ENCODE measurements at regions not wholly inside any gene's neighbourhood (a gene's known extent, or its start where the extent isn't known, plus 50 kb on each side); places are given as distances from the start of the nearest gene placed in this dataset.

- in situ Hi-C loops (cut with MboI; ENCODE audit: low sequenced_read_pairs): no loop called here
Observed at GRCh38 chr3:104519468-104520227, 847.1 kb upstream of the ALCAM start.

GRCh38 chr3:104520228-104520655 lies 846.5 kb upstream of the ALCAM start:
- in situ Hi-C loops (cut with MboI; ENCODE audit: low sequenced_read_pairs): no loop called here

GRCh38 chr3:104521606-104522336 lies 844.9 kb upstream of the ALCAM start:
- in situ Hi-C loops (cut with MboI; ENCODE audit: low sequenced_read_pairs): no loop called here

- in situ Hi-C loops (cut with MboI; ENCODE audit: low sequenced_read_pairs): no loop called here
Observed at GRCh38 chr3:104523136-104523535, 843.6 kb upstream of the ALCAM start.

- in situ Hi-C loops (cut with MboI; ENCODE audit: low sequenced_read_pairs): no loop called here
Observed at GRCh38 chr3:104526901-104527401, 839.8 kb upstream of the ALCAM start.

- in situ Hi-C loops (cut with MboI; ENCODE audit: low sequenced_read_pairs): no loop called here
Observed at GRCh38 chr3:104530934-104531333, 835.8 kb upstream of the ALCAM start.

- in situ Hi-C loops (cut with MboI; ENCODE audit: low sequenced_read_pairs): no loop called here
Observed at GRCh38 chr3:104536715-104537114, 830.0 kb upstream of the ALCAM start.

GRCh38 chr3:104537323-104537722 lies 829.4 kb upstream of the ALCAM start:
- in situ Hi-C loops (cut with MboI; ENCODE audit: low sequenced_read_pairs): no loop called here

- in situ Hi-C loops (cut with MboI; ENCODE audit: low sequenced_read_pairs): no loop called here
Observed at GRCh38 chr3:104546301-104546700, 820.4 kb upstream of the ALCAM start.

GRCh38 chr3:104547031-104547430 lies 819.7 kb upstream of the ALCAM start:
- in situ Hi-C loops (cut with MboI; ENCODE audit: low sequenced_read_pairs): no loop called here

GRCh38 chr3:104548401-104548800 lies 818.3 kb upstream of the ALCAM start:
- in situ Hi-C loops (cut with MboI; ENCODE audit: low sequenced_read_pairs): no loop called here

- in situ Hi-C loops (cut with MboI; ENCODE audit: low sequenced_read_pairs): no loop called here
Observed at GRCh38 chr3:104549099-104549714, 817.5 kb upstream of the ALCAM start.

GRCh38 chr3:104553121-104553520 lies 813.6 kb upstream of the ALCAM start:
- in situ Hi-C loops (cut with MboI; ENCODE audit: low sequenced_read_pairs): no loop called here

GRCh38 chr3:104554425-104554824 lies 812.3 kb upstream of the ALCAM start:
- in situ Hi-C loops (cut with MboI; ENCODE audit: low sequenced_read_pairs): no loop called here

- in situ Hi-C loops (cut with MboI; ENCODE audit: low sequenced_read_pairs): no loop called here
Observed at GRCh38 chr3:104555728-104556127, 811.0 kb upstream of the ALCAM start.

GRCh38 chr3:104556372-104557078 lies 810.2 kb upstream of the ALCAM start:
- in situ Hi-C loops (cut with MboI; ENCODE audit: low sequenced_read_pairs): no loop called here

- in situ Hi-C loops (cut with MboI; ENCODE audit: low sequenced_read_pairs): no loop called here
Observed at GRCh38 chr3:104561324-104561723, 805.4 kb upstream of the ALCAM start.

GRCh38 chr3:104564045-104564643 lies 802.6 kb upstream of the ALCAM start:
- in situ Hi-C loops (cut with MboI; ENCODE audit: low sequenced_read_pairs): no loop called here

GRCh38 chr3:104566054-104566453 lies 800.7 kb upstream of the ALCAM start:
- in situ Hi-C loops (cut with MboI; ENCODE audit: low sequenced_read_pairs): no loop called here

- in situ Hi-C loops (cut with MboI; ENCODE audit: low sequenced_read_pairs): no loop called here
Observed at GRCh38 chr3:104575634-104576033, 791.1 kb upstream of the ALCAM start.

- in situ Hi-C loops (cut with MboI; ENCODE audit: low sequenced_read_pairs): no loop called here
Observed at GRCh38 chr3:104578558-104578957, 788.2 kb upstream of the ALCAM start.

Data from HL-60/S4 (cell line).